HG03095 (cell line): ENCODE measurements at regions not wholly inside any gene's neighbourhood (a gene's known extent, or its start where the extent isn't known, plus 50 kb on each side); places are given as distances from the start of the nearest gene placed in this dataset.
"Not testable (repeated sequence)": the region's sequence is repeated elsewhere in the genome, so short reads cannot be mapped to it uniquely, and the experiment has no call there.

Source experiments
- ATAC-seq: cut with Tn5 transposase; IDR thresholded peaks from one replicate; pipeline ENCODE4 v1.9.1; 2021; ENCODE audit warnings: moderate library complexity; ENCODE audit not compliant: unreplicated experiment

DNA sequence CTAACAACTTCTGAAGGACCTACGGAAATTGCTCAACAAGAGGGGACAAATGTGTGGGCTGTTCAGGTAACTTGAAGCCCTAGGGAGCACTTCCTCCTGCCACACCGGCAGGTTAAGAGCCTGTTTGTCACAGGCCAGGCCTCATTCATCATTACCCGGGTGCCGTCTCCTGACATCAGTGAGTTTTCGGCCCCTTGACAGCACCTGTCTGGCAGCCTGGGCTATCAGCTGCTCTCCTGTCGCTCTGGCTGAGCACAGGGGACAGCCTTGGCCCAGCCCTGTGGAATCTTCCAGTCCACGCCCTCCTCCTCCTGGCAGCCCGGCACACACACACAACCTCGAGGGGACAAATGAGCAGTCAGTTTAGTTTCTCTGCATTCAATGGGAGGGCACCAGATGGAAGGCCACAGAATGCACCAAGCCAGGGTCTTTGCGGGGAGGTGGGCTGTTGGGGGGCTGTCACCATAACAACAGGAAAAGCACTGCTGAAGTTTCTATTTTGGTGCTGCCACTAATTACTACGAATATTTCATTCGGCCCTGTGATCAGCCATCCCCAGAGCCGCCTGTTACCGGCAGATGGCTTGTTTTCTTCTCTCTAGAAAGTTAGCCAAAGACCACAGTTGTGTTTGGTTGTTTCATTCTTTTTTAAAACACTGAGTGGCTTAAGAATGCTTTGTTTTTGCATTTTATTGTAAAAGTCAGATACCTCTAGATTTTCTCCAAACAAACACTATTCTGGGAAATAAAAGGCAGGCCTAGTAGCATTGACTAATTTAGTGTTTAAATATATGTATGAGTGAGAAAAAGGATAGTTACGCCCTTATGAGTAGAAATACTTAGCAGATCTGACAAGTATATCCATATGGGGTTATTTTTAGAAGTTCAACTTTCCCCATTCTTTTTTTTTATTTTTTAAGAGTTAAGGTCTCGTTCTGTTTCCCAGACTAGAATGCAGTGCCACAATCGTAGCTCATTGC is 189.9 kb upstream of the NDUFV2 start:
- peak; percentile 58 for ATAC-seq

DNA sequence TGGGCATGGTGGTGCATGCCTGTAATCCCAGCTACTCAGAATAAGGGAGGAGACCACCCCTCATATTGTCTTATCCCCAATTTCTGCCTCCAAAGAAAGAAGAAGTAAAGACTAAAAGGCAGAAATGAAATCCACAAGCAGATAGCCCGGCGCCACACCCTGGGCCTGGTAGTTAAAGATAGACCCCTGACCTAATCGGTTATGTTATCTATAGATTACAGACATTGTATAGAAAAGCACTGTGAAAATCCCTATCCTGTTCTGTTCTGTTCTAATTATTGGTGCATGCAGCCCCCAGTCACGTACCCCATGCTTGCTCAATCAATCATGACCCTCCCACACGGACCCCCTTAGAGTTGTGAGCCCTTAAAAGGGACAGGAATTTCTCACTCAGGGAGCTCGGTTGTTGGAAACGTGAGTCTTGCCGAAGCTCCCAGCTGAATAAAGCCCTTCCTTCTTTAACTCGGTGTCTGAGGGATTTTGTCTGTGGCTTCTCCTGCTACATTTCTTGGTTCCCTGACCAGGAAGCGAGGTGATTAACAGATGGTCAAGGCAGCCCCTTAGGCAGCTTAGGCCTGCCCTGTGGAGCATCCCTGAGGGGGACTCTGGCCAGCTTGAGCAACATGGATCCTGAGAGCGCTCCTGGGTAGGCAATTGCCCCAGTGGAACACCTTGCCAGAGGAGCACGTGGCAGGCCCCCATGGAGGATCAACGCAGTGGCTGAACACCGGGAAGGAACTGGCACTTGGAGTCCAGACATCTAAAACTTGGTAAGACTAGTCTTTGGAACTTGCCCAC is 188.7 kb upstream of the NDUFV2 start:
- not testable (repeated sequence) for ATAC-seq

DNA sequence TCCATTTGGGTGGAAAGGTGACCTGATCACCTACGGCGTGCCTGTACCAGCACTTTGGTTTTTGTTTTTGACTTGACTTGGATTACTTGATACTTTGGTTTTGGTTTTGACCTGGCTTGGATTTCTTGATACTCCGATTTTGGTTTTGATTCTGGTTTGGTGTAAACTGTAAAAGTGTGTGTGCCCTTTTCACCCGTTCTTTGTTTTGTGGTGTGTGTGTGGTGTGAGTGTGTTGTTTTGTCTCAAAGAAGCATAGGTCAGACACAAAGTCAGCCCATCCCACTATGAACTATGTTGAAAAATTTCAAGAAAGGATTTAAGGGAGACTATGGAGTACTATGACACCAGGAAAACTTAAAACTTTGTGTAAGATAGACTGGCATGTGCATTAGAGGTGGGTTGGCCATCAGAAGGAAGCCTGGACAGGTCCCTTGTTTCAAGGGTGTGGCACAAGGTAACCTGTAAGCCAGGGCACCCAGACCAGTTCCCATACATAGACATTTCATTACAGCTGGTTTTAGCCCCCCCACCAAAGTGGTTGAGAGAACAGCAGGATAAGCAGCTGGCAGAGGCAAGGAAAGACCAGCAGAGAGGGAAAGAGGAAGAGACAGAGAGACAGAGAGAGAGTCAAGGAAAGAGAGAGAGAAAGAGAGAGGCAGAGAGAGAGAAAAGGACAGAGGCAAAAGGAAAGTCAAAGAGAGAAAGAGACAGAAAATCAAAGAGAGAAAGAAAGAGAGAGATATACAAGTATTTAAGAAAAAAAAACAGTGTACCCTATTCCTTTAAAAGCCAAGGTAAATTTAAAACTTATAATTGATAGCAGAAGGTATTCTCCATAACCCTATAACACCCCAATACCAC is 187.9 kb upstream of the NDUFV2 start:
- not testable (repeated sequence) for ATAC-seq

DNA sequence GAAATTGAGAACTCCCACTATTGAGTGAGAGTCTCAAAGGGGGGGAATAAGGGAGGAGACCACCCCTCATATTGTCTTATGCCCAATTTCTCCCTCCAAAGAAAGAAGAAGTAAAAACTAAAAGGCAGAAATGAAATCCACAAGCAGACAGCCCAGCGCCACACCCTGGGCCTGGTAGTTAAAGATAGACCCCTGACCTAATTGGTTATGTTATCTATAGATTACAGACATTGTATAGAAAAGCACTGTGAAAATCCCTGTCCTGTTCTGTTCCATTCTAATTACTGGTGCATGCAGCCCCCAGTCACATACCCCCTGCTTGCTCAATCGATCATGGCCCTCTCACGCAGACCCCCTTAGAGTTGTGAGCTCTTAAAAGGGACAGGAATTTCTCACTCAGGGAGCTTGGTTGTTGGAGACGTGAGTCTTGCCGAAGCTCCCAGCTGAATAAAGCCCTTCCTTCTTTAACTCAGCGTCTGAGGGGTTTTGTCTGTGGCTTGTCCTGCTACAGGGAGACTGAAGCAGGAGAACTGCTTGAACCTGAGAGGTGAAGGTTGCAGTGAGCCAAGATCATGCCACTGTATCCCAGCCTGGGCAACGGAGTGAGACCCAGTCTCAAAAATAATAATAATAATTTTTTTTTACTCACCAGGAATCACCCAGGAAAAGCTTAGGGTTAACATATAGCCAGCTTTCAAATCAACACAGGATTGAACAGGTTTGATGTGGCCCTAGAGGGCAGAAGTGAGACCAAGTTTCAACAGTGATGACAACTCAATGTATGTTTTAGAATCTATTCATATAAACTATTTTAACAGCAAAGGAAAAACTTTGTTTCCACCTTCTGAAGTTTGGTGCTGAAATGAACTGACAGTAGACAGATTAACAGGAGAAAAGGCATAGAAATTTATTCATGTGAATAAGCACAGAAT is 181.4 kb upstream of the NDUFV2 start:
- ATAC-seq, result not testable (repeated sequence)

DNA sequence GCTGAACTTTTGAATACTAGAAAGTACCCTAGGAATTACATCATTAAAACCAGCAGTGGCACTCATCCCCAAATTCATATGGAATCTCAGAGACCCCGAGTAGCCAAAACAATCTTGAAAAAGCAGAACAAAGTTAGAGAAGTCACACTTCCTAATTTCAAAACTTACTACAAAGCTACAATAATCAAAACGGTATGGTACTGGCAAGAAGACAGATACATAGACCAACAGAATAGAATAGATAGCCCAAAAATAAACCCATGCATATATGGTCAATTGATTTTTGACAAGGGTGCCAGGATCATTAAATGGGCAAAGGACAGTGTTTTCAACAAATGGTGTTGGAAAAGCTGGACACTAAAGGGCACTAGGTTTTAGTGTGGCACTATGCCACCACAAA is 176.0 kb upstream of the NDUFV2 start:
- ATAC-seq, result no peak

DNA sequence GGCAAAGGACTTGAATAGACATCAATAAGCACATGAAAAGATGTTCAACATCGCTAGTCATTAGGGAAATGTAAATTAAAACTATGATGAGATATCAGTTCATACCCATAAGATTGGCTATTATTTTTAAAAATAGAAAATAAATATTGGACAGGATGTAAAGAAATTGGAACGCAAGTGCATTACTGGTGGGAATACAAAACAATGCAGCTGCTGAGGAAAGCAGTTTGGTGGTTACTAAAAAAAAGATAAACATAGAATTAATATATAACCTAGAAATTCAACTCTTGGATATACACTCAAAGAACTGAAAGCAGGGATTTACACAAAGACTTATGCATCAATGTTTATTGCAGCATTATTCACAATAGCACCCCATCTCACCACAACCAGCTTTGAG is 174.5 kb upstream of the NDUFV2 start:
- no peak for ATAC-seq

DNA sequence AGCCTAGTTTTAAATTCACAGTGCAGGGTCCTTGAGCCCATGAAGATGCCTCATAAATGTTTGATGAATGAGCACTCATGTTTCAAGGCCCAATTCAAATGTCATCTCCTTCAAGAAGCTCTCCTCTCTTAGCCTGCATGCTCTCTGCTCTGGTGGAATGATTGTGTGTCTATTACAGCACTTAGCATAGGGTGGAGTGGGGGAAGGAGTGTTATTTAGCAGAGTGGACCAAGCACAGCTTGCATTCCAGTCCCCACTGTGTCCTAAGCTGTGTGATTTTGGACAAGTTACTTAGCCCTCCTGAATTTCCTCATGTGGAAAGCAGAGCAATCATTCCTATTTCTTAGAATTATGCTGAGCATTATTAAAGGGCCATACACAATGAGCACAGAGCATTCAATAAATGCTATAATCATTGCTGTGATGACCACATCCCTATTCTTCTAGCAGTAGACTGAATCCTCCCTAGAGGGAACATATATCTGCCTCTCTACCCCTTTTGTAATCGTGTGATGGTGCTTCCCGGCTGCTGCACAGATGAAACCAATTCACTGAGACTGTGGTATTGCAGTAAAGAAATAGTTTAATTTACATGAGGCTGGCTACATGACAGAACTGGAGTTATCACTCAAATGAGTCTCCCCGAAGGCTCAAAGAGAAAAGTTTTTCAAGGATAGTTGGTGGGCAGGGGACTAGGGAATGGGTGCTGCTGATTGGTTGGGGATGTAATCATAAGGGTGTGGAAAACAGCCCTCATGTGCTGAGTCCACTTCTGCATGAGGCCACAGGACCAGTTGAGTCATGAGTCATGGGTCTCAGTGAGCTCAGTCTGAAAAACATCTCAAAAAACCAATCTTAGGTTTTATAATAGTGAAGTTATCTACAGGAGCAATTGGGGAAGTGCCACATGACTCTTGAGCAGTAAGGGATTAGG is 173.4 kb upstream of the NDUFV2 start:
- no peak for ATAC-seq

DNA sequence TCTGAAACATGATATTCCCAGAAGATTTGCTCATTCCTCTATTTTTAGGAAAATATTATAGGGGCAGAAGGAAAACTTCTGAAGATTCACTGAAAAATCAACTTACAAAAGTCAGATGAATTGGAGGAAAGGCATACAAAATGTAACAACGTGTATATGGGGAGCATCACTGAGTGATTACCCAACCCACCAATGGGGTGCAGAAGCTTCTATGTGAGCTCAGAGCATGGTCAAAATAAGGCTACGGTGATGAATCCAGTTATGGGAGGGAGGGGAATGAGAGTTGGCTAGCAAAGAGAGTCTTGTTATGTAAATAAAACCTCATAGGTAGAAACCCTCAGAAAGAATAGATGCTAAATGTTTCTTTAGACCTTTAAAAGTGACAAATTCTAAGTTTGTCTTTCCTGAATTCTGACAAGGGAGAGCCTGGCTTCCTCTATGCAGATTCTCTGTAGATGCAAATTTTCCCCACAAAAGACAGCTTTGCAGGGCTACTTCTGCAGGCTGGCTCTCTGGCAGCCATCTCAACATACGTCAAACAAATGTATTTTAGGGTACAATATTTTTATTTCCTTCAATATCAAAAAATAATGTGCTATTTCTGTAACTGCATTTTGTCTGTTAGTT is 171.4 kb upstream of the NDUFV2 start:
- ATAC-seq, result no peak

DNA sequence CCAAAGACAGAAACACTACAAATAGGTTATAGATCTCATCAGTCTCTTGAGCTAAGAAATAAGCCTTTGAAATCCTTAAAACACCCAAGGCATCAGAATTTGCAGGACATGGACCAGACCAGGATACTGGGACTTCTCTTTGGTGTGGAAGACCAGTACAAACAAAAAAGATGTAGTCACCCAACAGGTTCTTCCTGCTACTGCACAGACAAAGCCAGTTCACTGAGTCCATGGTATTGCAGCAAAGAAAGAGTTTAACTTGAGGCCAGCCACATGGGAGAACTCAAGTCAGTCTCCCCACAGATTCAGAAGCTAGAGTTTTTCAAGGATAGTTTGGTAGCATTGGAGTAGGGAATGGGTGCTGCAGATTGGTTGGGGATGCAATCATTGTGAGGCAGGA is 169.6 kb upstream of the NDUFV2 start:
- ATAC-seq, result no peak

DNA sequence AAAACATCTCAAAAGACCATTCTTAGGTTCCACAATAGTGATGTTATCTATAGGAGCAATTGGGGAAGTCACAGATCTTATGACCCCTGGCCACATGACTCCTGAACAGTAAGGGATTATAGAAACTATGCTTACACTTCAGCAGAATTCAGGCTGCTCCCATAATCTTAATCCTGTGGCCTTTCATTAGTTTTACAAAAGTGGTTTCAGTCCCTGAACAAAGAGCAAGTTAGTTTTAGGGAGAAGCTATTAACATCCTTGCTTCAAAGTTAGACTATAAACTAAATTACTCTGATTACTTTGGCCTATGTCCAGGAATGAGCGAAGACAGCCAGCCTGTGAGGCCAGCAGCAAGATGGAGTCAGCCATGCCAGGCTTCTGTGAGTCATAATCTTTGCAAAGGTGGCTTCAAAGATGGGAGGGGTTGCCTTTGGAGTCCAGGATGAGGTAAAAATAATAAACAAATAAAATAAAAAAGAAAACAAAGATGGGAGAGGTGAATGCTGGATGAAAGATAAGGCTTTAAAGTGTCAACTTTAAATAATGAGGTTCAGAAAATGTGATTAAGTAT is 168.7 kb upstream of the NDUFV2 start:
- no peak for ATAC-seq

DNA sequence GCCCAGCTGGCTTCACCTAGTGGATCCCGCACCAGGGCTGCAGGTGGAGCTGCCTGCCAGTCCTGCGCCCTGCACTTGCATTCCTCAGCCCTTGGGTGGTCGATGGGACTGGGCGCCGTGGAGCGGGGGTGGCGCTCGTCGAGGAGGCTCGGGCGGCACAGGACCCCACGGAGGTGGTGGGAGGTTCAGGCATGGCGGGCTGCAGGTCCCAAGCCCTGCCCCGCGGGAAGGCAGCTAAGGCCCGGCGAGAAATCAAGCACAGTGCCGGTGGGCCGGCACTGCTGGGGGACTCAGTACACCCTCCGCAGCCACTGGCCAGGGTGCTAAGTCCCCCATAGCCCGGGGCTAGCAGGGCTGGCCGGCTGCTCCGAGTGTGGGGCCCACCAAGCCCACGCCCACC is 167.2 kb upstream of the NDUFV2 start:
- not testable (repeated sequence) for ATAC-seq

DNA sequence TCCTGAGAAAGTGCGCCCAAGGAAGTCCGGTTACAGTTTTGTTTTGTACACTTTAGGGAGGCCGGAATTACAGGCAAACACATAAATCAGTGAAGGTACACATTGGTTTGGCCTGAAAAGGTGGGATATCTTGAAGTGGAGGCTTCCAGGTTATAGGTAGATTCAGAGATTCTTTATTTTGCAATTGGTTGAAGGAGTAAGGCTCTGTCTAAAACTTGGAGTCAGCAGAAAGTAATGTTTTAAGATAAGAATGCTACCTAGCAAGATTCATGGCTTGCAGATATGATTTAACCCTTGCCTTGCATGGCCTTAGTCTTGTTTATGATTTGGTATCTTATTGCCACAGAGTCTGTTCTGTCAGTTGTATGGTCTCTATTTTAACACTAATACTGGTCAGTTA is 165.9 kb upstream of the NDUFV2 start:
- no peak for ATAC-seq

DNA sequence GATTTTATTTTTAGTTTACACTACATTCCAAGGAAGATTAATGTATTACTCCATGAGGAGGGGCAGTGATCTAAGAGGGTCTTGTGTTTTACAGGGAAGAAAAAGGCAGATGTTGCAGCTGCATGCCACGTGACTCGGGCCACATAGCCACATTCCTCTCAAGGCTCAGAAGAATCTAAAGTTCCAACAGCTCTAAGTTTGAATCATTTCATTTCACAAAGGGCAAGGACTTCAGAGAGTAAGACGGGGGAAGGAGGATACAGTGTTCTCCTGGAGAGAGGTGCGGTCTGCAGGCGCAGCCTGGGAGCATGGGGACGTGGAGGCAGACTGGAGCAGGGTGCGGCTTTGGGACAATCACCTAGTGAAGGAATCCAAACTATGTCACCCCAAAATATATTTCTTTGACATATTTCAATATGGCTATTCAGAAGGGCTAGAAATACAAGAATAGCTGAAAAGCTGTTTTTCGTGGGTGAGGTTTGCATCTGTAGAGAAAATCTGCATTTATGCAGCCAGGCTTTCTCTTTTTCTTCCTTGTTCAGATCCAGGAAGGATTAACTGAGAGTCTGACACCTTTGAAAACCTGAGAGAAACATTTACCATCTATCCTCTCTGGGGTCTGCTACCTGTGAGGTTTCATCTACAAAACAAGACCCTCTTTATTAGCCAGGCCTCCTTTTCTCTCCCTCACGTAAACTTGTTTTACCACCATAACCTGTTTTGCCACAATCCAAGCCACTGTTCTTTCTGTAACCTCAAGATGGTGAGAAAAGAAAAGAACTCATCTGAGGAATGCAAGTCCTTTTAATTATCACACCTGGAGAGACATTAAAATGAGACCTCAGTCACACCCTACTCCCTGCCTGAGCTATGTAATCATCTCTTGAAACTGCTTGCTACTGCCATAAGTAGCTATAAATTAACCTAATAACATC is 165.1 kb upstream of the NDUFV2 start:
- ATAC-seq, result no peak

DNA sequence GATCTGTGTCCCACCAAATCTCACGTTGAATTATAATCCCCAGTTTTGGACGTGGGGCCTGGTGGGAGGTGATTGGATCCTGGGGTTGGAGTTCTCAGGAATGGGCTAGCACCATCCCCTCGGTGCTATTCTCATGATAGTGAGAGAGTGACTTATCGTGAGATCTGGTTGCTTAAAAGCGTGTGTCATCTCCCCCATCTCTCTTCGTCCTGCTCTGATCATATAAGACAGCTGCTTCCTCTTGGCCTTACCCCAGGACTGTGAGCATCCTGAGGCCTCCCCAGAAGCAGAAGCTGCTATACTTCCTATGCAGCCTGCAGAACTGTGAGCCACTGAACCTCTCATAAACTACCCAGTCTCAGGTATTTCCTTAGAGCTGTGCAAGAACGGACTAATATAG is 163.7 kb upstream of the NDUFV2 start:
- no peak for ATAC-seq

DNA sequence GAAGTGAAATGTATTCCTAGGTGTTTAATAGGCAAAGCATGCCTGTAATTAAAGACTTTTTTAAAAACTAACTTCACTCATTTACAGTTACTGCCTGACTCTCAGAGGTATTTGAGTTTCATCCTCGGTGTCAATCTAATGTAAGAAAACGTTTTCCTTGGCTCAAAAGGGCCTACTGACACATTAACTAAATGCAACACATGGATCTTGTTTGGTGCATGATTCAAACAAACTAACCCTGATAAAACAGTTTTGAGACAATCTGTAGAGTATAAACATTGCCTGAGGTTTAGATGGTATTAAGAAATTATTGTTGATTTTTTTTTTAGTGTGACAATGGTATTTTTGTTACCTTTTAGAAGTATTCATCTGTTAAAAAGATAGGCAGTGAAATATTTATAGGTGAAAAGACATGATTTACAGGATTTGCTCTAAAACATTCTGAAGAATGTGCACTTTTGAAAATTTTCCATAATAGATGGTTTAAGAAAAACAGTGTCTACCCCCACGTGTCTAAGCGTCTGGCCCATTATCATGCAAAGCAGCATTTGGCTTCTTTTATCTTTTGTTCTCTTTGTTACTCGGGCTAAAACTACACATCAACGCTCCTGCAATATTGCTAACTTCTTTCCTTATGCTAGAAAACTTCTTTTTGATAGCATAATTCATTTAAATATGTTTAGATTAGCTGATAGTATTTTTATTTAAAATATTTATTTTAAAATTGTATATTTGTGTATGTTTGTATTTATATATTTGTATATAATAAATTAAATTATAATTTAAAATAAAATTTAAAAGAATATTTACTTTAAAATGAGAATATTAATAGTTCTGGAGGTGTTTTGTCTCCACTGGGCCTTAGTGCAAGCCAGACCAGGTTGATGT is 160.2 kb upstream of the NDUFV2 start:
- no peak for ATAC-seq
